Fibroblast of lung (primary cell): ENCODE measurements at regions not wholly inside any gene's neighbourhood (a gene's known extent, or its start where the extent isn't known, plus 50 kb on each side); places are given as distances from the start of the nearest gene placed in this dataset.

Experiments
- DNase-seq, 2 donors: peaks; one replicate each; pipeline versions ENCODE4 v3.0.0 to v3.0.0-alpha.2; 2010; ENCODE audit warnings: low read depth in 2 of 2
- H2AFZ ChIP-seq: 2 replicates; pipeline ENCODE4 v1.5.1; 2012; ENCODE audit warnings: low read length, control low read depth, inconsistent platforms
- H3K27ac ChIP-seq: 2 replicates; pipeline ENCODE4 v1.5.1; 2011; ENCODE audit warnings: low read length, control low read depth; ENCODE audit not compliant: insufficient read depth
- H3K27me3 ChIP-seq: 2 replicates; pipeline ENCODE4 v1.5.1; 2011; ENCODE audit warnings: mild to moderate bottlenecking, low read length; ENCODE audit not compliant: control insufficient read depth, insufficient read depth
- H3K36me3 ChIP-seq: 2 replicates; pipeline ENCODE4 v1.5.1; 2011; ENCODE audit warnings: low read length; ENCODE audit not compliant: control insufficient read depth, insufficient read depth
- H3K4me1 ChIP-seq: 2 replicates; pipeline ENCODE4 v1.5.1; 2011; ENCODE audit warnings: low read length; ENCODE audit not compliant: control insufficient read depth, insufficient read depth; ENCODE audit errors: extremely low read depth
- H3K4me2 ChIP-seq: 2 replicates; pipeline ENCODE4 v1.5.1; 2011; ENCODE audit warnings: low read length, control low read depth; ENCODE audit not compliant: insufficient read depth; ENCODE audit errors: extremely low read depth
- H3K4me3 ChIP-seq, 4 experiments: fragments of 200-600 bp in 1 of 4; sonication (generic) in 1 of 4; replicated peaks in 1 of 4; 2 replicates each; pipeline ENCODE4 v1.5.1; 2011 to 2016; ENCODE audit warnings: low read length in 4 of 4, low read depth in 3 of 4, mild to moderate bottlenecking in 3 of 4, control low read depth in 2 of 4, inconsistent platforms in 1 of 4, mixed read lengths in 1 of 4; ENCODE audit not compliant: insufficient read depth in 1 of 4; ENCODE audit errors: control extremely low read depth in 1 of 4
- H3K79me2 ChIP-seq: 2 replicates; pipeline ENCODE4 v1.5.1; 2012; ENCODE audit warnings: mild to moderate bottlenecking, low read length, inconsistent platforms; ENCODE audit not compliant: control insufficient read depth, insufficient read depth
- H3K9ac ChIP-seq: 2 replicates; pipeline ENCODE4 v1.5.1; 2011; ENCODE audit warnings: mild to moderate bottlenecking, low read length, control low read depth; ENCODE audit not compliant: insufficient read depth
- H3K9me3 ChIP-seq: 2 replicates; pipeline ENCODE4 v1.5.1; 2012; ENCODE audit warnings: low read depth, low read length; ENCODE audit not compliant: control insufficient read depth, insufficient read depth
- H4K20me1 ChIP-seq: 2 replicates; pipeline ENCODE4 v1.5.1; 2011; ENCODE audit warnings: low read length; ENCODE audit not compliant: control insufficient read depth, insufficient read depth; ENCODE audit errors: extremely low read depth
- CTCF ChIP-seq, 2 donors: IDR thresholded peaks in 1 of 2; conservative IDR thresholded peaks in 1 of 2; 1 replicate in 1 of 2; 2 replicates in 1 of 2; pipeline ENCODE4 v1.5.1; 2011 to 2012; ENCODE audit warnings: low read length in 2 of 2, control low read depth in 1 of 2, inconsistent platforms in 1 of 2, low read depth in 1 of 2, mild to moderate bottlenecking in 1 of 2
- EZH2 ChIP-seq: IDR thresholded peaks from 2 replicates; pipeline ENCODE4 v1.5.1; 2012; ENCODE audit warnings: low read length, control low read depth, mild to moderate bottlenecking; ENCODE audit errors: missing control alignments

DNA sequence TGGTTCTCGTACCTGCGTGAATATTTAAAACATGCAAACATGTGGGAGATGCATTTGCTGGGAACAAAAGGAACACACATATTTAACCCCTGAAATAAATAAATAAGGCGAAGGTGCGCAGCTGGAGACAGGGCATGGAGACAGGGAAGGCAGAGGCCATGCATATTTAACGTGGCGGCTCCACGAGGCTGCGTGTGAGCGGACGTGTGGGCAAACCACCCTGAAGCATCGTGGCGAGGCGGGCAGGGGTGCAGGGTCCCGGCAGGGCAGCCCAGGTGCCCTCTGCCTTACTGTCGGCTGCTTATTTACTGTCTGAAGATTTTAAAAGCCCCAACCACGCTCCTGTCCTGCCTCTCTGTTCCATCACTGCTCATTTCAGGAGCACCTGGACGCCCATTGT, 104.0 kb upstream of the ACTRT2 start:
- Histone ChIP-seq H3K4me1 (no peaks in the 10 kb centered on the region), H3K9me3 (peaks cover 7% of the 10 kb centered on the region), H2AFZ (no peak overlapping the region), H3K27ac (no peak overlapping the region), H3K36me3 (no peaks in the 10 kb centered on the region), H3K4me3 (no peak overlapping the region), H3K79me2 (no peaks in the 10 kb centered on the region), H3K4me2 (no peak overlapping the region), H3K27me3 (no peaks in the 10 kb centered on the region), H4K20me1 (no peaks in the 10 kb centered on the region), H3K9ac (no peak overlapping the region)
- TF ChIP-seq EZH2 (no peak), CTCF (conservative IDR thresholded peaks at IDR 0.05 in 1 of 2, IDR thresholded peaks at IDR 0.05 in 1 of 2; ENCODE audit: low read depth in 1 of 2, low read length in 2 of 2) (no peak)
- no peak for DNase-seq

DNA sequence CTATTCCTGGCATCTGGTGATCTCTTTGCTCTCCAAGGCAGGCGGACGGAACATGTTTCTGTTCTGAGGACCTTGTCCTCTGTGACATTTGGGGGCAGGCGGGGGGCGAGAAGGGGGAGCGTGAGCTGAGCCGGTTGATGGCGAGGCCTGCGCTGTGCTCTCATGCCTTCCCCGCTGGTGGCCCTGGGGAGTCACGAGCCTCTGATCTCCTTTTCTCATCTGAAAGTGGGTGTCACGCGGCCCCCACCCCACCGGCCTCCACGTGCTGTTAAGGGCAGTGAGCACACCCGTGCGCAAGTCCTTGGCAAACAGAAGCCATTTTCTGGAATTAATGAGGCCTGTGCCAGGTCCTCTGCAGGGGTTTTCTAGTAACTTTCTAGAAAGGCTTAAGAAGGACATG, 102.8 kb upstream of the ACTRT2 start:
- Histone ChIP-seq H2AFZ (no peak overlapping the region), H3K4me1 (no peaks in the 10 kb centered on the region), H3K27me3 (no peaks in the 10 kb centered on the region), H3K9me3 (peaks cover 7% of the 10 kb centered on the region), H3K4me3 (no peak overlapping the region), H3K9ac (no peak overlapping the region), H3K36me3 (no peaks in the 10 kb centered on the region), H4K20me1 (no peaks in the 10 kb centered on the region), H3K27ac (no peak overlapping the region), H3K4me2 (no peak overlapping the region), H3K79me2 (no peaks in the 10 kb centered on the region)
- TF ChIP-seq EZH2 = no peak
- TF ChIP-seq CTCF (conservative IDR thresholded peaks at IDR 0.05 in 1 of 2, IDR thresholded peaks at IDR 0.05 in 1 of 2; ENCODE audit: low read depth in 1 of 2, low read length in 2 of 2) = no peak
- no peak for DNase-seq

DNA sequence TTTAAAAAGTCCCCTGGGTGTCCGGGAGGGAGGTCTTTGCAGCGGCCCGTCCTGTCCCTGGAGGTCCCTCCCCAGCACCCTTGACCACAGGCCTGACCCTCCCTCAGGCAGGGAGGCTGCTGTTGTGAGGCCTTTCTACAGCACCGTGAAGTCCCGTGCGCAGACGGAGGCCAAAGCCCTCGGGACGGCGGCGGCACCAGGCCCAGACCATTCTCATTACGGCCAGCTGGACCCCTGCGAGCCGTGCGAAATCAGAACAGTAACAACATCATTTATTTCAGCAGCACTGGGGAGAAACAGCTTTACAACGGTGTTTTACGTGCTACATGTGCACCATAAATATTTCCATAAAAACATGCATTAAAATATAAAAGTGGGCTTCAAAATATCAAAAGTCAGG, 101.4 kb upstream of the ACTRT2 start:
- Histone ChIP-seq H3K36me3 (no peaks in the 10 kb centered on the region), H2AFZ (no peak overlapping the region), H3K79me2 (no peaks in the 10 kb centered on the region), H3K4me2 (no peak overlapping the region), H3K9me3 (peaks cover 7% of the 10 kb centered on the region), H3K9ac (no peak overlapping the region), H4K20me1 (no peaks in the 10 kb centered on the region), H3K4me1 (no peaks in the 10 kb centered on the region), H3K27ac (no peak overlapping the region), H3K27me3 (no peaks in the 10 kb centered on the region), H3K4me3 (no peak overlapping the region)
- TF ChIP-seq EZH2 (no peak), CTCF (conservative IDR thresholded peaks at IDR 0.05 in 1 of 2, IDR thresholded peaks at IDR 0.05 in 1 of 2; ENCODE audit: low read depth in 1 of 2, low read length in 2 of 2) (no peak)
- DNase-seq = no peak
